Esophagus muscularis mucosa (tissue), 4 donors: ENCODE measurements at regions not wholly inside any gene's neighbourhood (a gene's known extent, or its start where the extent isn't known, plus 50 kb on each side); places are given as distances from the start of the nearest gene placed in this dataset.

Source experiments
- CTCF ChIP-seq, 3 experiments: fragments of 200-600 bp in 2 of 3; fragments of 450-650 bp in 1 of 3; sonication (generic) in 2 of 3; IDR thresholded peaks; one replicate each; pipeline ENCODE4 v1.5.1; 2017 to 2019; ENCODE audit warnings: antibody characterized with exemption in 3 of 3, mild to moderate bottlenecking in 2 of 3, moderate library complexity in 1 of 3
- EP300 ChIP-seq: sonication (generic); formaldehyde crosslinking; IDR thresholded peaks from one replicate; pipeline ENCODE4 v1.6.1; 2017; ENCODE audit warnings: antibody characterized with exemption
- POLR2AphosphoS5 ChIP-seq, 2 donors: sonication (generic); formaldehyde crosslinking; IDR thresholded peaks; one replicate each; pipeline ENCODE4 v1.6.1; 2017; ENCODE audit warnings: antibody characterized with exemption in 2 of 2

GRCh38 chr11:82305123-82305522, 428.5 kb downstream of the FAM181B start:
- TF ChIP-seq POLR2AphosphoS5 (IDR thresholded peaks at IDR 0.05) (no peak), EP300 (no peak), CTCF (IDR thresholded peaks at IDR 0.05) (no peak)
